Esophagus squamous epithelium (tissue), 5 donors: ENCODE measurements at regions not wholly inside any gene's neighbourhood (a gene's known extent, or its start where the extent isn't known, plus 50 kb on each side); places are given as distances from the start of the nearest gene placed in this dataset.

Experiments
- DNase-seq: peaks from one replicate; lab custom pipeline; 2025; lab: John Stamatoyannopoulos, UW
- H3K27ac ChIP-seq, 4 donors: fragments of 200-600 bp; sonication (generic); one replicate each; pipeline ENCODE4 v1.5.1; 2016 to 2019; ENCODE audit warnings: mild to moderate bottlenecking in 1 of 4
- H3K27me3 ChIP-seq, 4 donors: fragments of 200-600 bp; sonication (generic); 1 replicate in 3 of 4; 2 replicates in 1 of 4; pipeline versions ENCODE4 v1.5.1 to v1.6.0; 2017 to 2021; ENCODE audit warnings: antibody characterized with exemption in 1 of 4
- H3K36me3 ChIP-seq, 3 donors: fragments of 200-600 bp; sonication (generic); one replicate each; pipeline ENCODE4 v1.5.1; 2016 to 2019
- H3K4me1 ChIP-seq, 3 donors: fragments of 200-600 bp; sonication (generic); one replicate each; pipeline ENCODE4 v1.5.1; 2017 to 2019
- H3K4me3 ChIP-seq, 4 donors: fragments of 200-600 bp; sonication (generic); 1 replicate in 3 of 4; 2 replicates in 1 of 4; pipeline ENCODE4 v1.5.1; 2016 to 2019; ENCODE audit warnings: mild to moderate bottlenecking in 2 of 4, moderate library complexity in 1 of 4
- H3K9me3 ChIP-seq, 3 donors: fragments of 200-600 bp; sonication (generic); one replicate each; pipeline ENCODE4 v1.5.1; 2016 to 2019
- POLR2A ChIP-seq, 4 donors: fragments of 450-650 bp; IDR thresholded peaks; one replicate each; pipeline ENCODE4 v1.6.1; 2017; ENCODE audit warnings: antibody characterized with exemption in 4 of 4, mild to moderate bottlenecking in 4 of 4, moderate library complexity in 3 of 4
- WGBS, 2 donors: methylation state at CpG; one replicate each; pipeline ENCODE4 v1.1.5; 2018; 5-methylcytosine and 5-hydroxymethylcytosine counted together
- intact Hi-C: fragments of 100-400 bp; cut with DNase I; formaldehyde crosslinking; loops from one replicate; pipeline ENCODE4 v1.15.0; 2022
- TF ChIP-seq, protein P1 (sequence below), 6 experiments: fragments of 450-650 bp in 4 of 6; fragments of 200-600 bp in 2 of 6; sonication (generic) in 2 of 6; IDR thresholded peaks; one replicate each; pipeline ENCODE4 v1.5.1; 2016 to 2019; ENCODE audit warnings: antibody characterized with exemption in 6 of 6, mild to moderate bottlenecking in 4 of 6, moderate library complexity in 4 of 6
- donor health status: DM: yes; HTN: yes; CAD: no.

DNA sequence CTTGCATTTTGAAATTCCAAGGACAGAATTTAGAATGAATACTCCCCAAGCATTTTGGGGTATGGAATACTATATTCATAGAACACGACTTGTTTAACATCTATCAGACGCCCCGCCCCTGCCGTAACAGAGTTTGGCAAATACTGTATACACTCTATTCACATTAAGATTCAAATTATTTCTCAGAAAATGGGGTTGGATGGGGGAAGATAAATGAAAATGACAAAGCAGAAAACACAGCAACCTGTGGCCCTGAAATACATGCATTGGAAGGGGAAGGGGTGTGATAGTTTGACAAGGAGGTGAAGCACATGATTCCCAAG is 634.6 kb upstream of the SLC39A10 start:
- no peaks in the 10 kb centered on the region for H3K36me3 ChIP-seq
- no peaks in the 10 kb centered on the region for H3K27me3 ChIP-seq
- TF ChIP-seq, protein P1, sequence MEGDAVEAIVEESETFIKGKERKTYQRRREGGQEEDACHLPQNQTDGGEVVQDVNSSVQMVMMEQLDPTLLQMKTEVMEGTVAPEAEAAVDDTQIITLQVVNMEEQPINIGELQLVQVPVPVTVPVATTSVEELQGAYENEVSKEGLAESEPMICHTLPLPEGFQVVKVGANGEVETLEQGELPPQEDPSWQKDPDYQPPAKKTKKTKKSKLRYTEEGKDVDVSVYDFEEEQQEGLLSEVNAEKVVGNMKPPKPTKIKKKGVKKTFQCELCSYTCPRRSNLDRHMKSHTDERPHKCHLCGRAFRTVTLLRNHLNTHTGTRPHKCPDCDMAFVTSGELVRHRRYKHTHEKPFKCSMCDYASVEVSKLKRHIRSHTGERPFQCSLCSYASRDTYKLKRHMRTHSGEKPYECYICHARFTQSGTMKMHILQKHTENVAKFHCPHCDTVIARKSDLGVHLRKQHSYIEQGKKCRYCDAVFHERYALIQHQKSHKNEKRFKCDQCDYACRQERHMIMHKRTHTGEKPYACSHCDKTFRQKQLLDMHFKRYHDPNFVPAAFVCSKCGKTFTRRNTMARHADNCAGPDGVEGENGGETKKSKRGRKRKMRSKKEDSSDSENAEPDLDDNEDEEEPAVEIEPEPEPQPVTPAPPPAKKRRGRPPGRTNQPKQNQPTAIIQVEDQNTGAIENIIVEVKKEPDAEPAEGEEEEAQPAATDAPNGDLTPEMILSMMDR (IDR thresholded peaks at IDR 0.05) = no peak
- TF ChIP-seq POLR2A (IDR thresholded peaks at IDR 0.05) = no peak
- H3K4me3 ChIP-seq = no peak overlapping the region
- no peaks in the 10 kb centered on the region for H3K9me3 ChIP-seq
- no peaks in the 10 kb centered on the region for H3K4me1 ChIP-seq
- no peak overlapping the region for H3K27ac ChIP-seq
- WGBS, 2 donors = 75 to 76% methylated on average over 4 of the region's 4 CpGs
- DNase-seq = no peak
- intact Hi-C loops = no loop called here

GRCh38 chr2:195021711-195022507 is 635.1 kb upstream of the SLC39A10 start:
- H3K27ac ChIP-seq = no peak overlapping the region
- no peak overlapping the region for H3K4me3 ChIP-seq
- DNase-seq = no peak
- H3K27me3 ChIP-seq = no peaks in the 10 kb centered on the region
- no peaks in the 10 kb centered on the region for H3K4me1 ChIP-seq
- WGBS, 2 donors = 65 to 70% methylated on average over 3 of the region's 3 CpGs
- no peaks in the 10 kb centered on the region for H3K36me3 ChIP-seq
- TF ChIP-seq, protein P1 (IDR thresholded peaks at IDR 0.05) = no peak
- no peak for TF ChIP-seq POLR2A (IDR thresholded peaks at IDR 0.05)
- no peaks in the 10 kb centered on the region for H3K9me3 ChIP-seq
- intact Hi-C loops = no loop called here

GRCh38 chr2:195018462-195018861 is 638.6 kb upstream of the SLC39A10 start:
- intact Hi-C loops = no loop called here
- TF ChIP-seq, protein P1 (IDR thresholded peaks at IDR 0.05) = no peak
- TF ChIP-seq POLR2A (IDR thresholded peaks at IDR 0.05) = no peak
- H3K4me3 ChIP-seq = no peak overlapping the region
- no peak for DNase-seq
- H3K9me3 ChIP-seq = no peaks in the 10 kb centered on the region
- H3K36me3 ChIP-seq = no peaks in the 10 kb centered on the region
- H3K4me1 ChIP-seq = no peaks in the 10 kb centered on the region
- no peak overlapping the region for H3K27ac ChIP-seq
- no peaks in the 10 kb centered on the region for H3K27me3 ChIP-seq

- WGBS, 2 donors = 81 to 85% methylated on average over 1 of the region's 1 CpG
- H3K9me3 ChIP-seq = no peaks in the 10 kb centered on the region
- no peak overlapping the region for H3K4me3 ChIP-seq
- DNase-seq = no peak
- no peaks in the 10 kb centered on the region for H3K36me3 ChIP-seq
- no peak overlapping the region for H3K27ac ChIP-seq
- no peaks in the 10 kb centered on the region for H3K4me1 ChIP-seq
- no peak for TF ChIP-seq POLR2A (IDR thresholded peaks at IDR 0.05)
- intact Hi-C loops = no loop called here
- no peaks in the 10 kb centered on the region for H3K27me3 ChIP-seq
Measured at GRCh38 chr2:195017890-195018289, 639.1 kb upstream of the SLC39A10 start.

DNA sequence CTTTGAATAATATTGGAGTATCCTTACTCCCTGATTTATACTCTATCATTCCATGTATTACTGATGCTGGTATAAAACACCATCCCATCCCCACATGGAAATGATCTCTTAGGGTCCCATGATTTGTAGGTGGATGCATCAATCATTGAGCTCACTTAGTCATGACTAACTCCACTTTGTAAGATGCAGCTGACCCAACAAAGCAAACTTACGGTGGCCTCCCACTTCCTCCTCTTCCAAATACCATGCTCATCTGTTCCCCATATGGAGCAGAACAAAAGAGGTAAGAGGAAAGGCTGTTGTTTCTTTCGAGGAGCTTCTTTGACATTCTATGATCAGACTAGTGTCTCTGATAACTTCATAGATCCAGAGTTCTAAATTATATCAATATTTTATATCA is 640.2 kb upstream of the SLC39A10 start:
- Histone ChIP-seq H3K4me1 (no peaks in the 10 kb centered on the region), H3K9me3 (no peaks in the 10 kb centered on the region), H3K27ac (no peak overlapping the region), H3K36me3 (no peaks in the 10 kb centered on the region), H3K4me3 (no peak overlapping the region), H3K27me3 (no peaks in the 10 kb centered on the region)
- 41 to 53% methylated on average over 2 of the region's 2 CpGs for WGBS, 2 donors
- intact Hi-C loops = no loop called here
- DNase-seq = no peak
- no peak for TF ChIP-seq POLR2A (IDR thresholded peaks at IDR 0.05)
- TF ChIP-seq, protein P1 (IDR thresholded peaks at IDR 0.05) = no peak
